Panc1 (cell line): ENCODE measurements at regions not wholly inside any gene's neighbourhood (a gene's known extent, or its start where the extent isn't known, plus 50 kb on each side); places are given as distances from the start of the nearest gene placed in this dataset.

ENCODE experiments used
- POLR2AphosphoS5 ChIP-seq: IDR thresholded peaks from 2 replicates; pipeline ENCODE4 v1.6.1; 2012; ENCODE audit warnings: mild to moderate bottlenecking, low read depth, low read length, moderate library complexity
- SIN3A ChIP-seq: IDR thresholded peaks from 2 replicates; pipeline ENCODE4 v1.6.1; 2012; ENCODE audit warnings: low read depth, mild to moderate bottlenecking, low read length, moderate library complexity, borderline replicate concordance; ENCODE audit not compliant: insufficient read depth
- TF ChIP-seq, protein P1 (sequence below): fragments of 450-650 bp; IDR thresholded peaks from 2 replicates; pipeline ENCODE4 v1.5.1; 2017; ENCODE audit warnings: mild to moderate bottlenecking

- TF ChIP-seq, protein P1, sequence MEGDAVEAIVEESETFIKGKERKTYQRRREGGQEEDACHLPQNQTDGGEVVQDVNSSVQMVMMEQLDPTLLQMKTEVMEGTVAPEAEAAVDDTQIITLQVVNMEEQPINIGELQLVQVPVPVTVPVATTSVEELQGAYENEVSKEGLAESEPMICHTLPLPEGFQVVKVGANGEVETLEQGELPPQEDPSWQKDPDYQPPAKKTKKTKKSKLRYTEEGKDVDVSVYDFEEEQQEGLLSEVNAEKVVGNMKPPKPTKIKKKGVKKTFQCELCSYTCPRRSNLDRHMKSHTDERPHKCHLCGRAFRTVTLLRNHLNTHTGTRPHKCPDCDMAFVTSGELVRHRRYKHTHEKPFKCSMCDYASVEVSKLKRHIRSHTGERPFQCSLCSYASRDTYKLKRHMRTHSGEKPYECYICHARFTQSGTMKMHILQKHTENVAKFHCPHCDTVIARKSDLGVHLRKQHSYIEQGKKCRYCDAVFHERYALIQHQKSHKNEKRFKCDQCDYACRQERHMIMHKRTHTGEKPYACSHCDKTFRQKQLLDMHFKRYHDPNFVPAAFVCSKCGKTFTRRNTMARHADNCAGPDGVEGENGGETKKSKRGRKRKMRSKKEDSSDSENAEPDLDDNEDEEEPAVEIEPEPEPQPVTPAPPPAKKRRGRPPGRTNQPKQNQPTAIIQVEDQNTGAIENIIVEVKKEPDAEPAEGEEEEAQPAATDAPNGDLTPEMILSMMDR: no peak
- TF ChIP-seq POLR2AphosphoS5 (no peak), SIN3A (no peak)
Observed at GRCh38 chr1:215321802-215322201, 239.3 kb downstream of the KCNK2 start.
